Smooth muscle cell (in vitro differentiated cells): ENCODE measurements at regions not wholly inside any gene's neighbourhood (a gene's known extent, or its start where the extent isn't known, plus 50 kb on each side); places are given as distances from the start of the nearest gene placed in this dataset.

Experiments used
- DNase-seq: peaks from one replicate; lab custom pipeline; 2025; ENCODE audit not compliant: unreplicated experiment; lab: John Stamatoyannopoulos, UW
- H2AFZ ChIP-seq: fragments of 200-600 bp; sonication (generic); 2 replicates; pipeline ENCODE4 v1.6.0; 2016; ENCODE audit warnings: antibody characterized with exemption, low read depth, mild to moderate bottlenecking
- H3F3A ChIP-seq: fragments of 200-600 bp; sonication (generic); 2 replicates; pipeline ENCODE4 v1.6.0; 2017; ENCODE audit warnings: antibody characterized with exemption, low read depth
- H3K27ac ChIP-seq: fragments of 200-600 bp; sonication (generic); 2 replicates; pipeline ENCODE4 v1.5.1; 2016; ENCODE audit warnings: low read depth, mild to moderate bottlenecking
- H3K27me3 ChIP-seq: fragments of 200-600 bp; sonication (generic); 2 replicates; pipeline ENCODE4 v1.6.1; 2016; ENCODE audit warnings: low read depth, mild to moderate bottlenecking
- H3K36me3 ChIP-seq: fragments of 200-600 bp; sonication (generic); 2 replicates; pipeline ENCODE4 v1.5.1; 2016; ENCODE audit warnings: low read depth
- H3K4me1 ChIP-seq: fragments of 200-600 bp; sonication (generic); 2 replicates; pipeline ENCODE4 v1.5.1; 2016; ENCODE audit warnings: low read depth
- H3K4me2 ChIP-seq: fragments of 200-600 bp; sonication (generic); 2 replicates; pipeline ENCODE4 v1.6.0; 2016; ENCODE audit warnings: mild to moderate bottlenecking
- H3K4me3 ChIP-seq: fragments of 200-600 bp; sonication (generic); 2 replicates; pipeline ENCODE4 v1.5.1; 2016; ENCODE audit warnings: mild to moderate bottlenecking
- H3K79me2 ChIP-seq: fragments of 200-600 bp; sonication (generic); 2 replicates; pipeline ENCODE4 v1.6.0; 2016; ENCODE audit warnings: low read depth, mild to moderate bottlenecking
- H3K9ac ChIP-seq: fragments of 200-600 bp; sonication (generic); 2 replicates; pipeline ENCODE4 v1.6.0; 2016; ENCODE audit warnings: low read depth
- H3K9me3 ChIP-seq: fragments of 200-600 bp; sonication (generic); replicated peaks from 2 replicates; pipeline ENCODE4 v1.5.1; 2016; ENCODE audit warnings: low read depth
- H4K20me1 ChIP-seq: fragments of 200-600 bp; sonication (generic); 2 replicates; pipeline ENCODE4 v1.6.0; 2016; ENCODE audit warnings: low read depth
- WGBS: methylation state at CpG from one replicate; pipeline ENCODE4 v1.1.7; 2016; ENCODE audit warnings: low lambda C conversion rate; 5-methylcytosine and 5-hydroxymethylcytosine counted together
- TF ChIP-seq, protein P1 (sequence below): fragments of 200-600 bp; sonication (generic); IDR thresholded peaks from 2 replicates; pipeline ENCODE4 v1.5.1; 2017; ENCODE audit warnings: borderline replicate concordance, mild to moderate bottlenecking, antibody characterized with exemption; ENCODE audit not compliant: insufficient read depth, poor library complexity, severe bottlenecking

DNA sequence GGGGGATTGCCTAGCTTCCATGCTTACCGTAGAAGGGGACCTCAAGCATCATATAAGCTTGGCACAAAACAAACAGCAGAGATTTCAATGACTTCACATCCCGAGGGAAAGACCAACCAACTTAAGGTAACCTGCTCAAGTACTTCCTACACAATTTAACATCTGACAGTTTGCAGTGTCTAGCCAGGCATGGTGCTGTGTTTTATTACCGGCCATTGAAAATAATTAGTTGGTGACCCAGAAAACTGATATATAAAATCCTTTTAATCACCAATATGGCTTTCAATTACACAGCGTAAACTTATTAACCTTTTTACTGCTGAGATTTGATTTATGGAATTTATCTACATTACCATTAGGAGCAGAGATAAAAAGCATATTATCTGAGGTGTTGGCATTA, 268.3 kb downstream of the ARRDC4 start:
- no peak for DNase-seq
- Histone ChIP-seq H3K36me3 (no peaks in the 10 kb centered on the region), H4K20me1 (no peaks in the 10 kb centered on the region), H3K27me3 (peaks cover 7% of the 10 kb centered on the region), H3K4me3 (no peak overlapping the region), H3K4me2 (no peak overlapping the region), H3K9me3 (no peaks in the 10 kb centered on the region), H3K79me2 (no peaks in the 10 kb centered on the region), H3K27ac (no peak overlapping the region), H3K4me1 (no peaks in the 10 kb centered on the region), H3F3A (no peaks in the 10 kb centered on the region), H3K9ac (no peak overlapping the region), H2AFZ (no peak overlapping the region)
- TF ChIP-seq, protein P1, sequence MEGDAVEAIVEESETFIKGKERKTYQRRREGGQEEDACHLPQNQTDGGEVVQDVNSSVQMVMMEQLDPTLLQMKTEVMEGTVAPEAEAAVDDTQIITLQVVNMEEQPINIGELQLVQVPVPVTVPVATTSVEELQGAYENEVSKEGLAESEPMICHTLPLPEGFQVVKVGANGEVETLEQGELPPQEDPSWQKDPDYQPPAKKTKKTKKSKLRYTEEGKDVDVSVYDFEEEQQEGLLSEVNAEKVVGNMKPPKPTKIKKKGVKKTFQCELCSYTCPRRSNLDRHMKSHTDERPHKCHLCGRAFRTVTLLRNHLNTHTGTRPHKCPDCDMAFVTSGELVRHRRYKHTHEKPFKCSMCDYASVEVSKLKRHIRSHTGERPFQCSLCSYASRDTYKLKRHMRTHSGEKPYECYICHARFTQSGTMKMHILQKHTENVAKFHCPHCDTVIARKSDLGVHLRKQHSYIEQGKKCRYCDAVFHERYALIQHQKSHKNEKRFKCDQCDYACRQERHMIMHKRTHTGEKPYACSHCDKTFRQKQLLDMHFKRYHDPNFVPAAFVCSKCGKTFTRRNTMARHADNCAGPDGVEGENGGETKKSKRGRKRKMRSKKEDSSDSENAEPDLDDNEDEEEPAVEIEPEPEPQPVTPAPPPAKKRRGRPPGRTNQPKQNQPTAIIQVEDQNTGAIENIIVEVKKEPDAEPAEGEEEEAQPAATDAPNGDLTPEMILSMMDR: no peak
- WGBS: 85% methylated on average over 4 of the region's 4 CpGs

DNA sequence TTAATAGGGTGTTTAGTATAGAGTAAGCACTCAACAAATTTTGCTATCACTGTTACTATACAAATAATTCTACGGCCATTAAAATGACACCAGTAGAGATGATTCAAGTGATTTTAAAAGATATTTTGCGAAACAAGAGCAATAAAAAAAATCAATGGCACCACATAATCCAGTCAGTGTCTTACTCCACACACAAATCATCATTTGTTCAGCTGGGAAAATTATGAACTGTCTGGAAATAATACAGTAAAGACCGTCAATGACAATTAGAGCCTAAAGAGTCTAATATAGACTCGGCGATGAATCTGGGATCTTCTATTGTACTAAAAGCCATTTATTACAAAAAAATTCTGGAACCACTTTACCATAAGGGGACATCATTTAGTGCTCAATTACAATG, 270.5 kb downstream of the ARRDC4 start:
- TF ChIP-seq, protein P1: no peak
- 92% methylated on average over 5 of the region's 5 CpGs for WGBS
- H3K9ac ChIP-seq: no peak overlapping the region
- H3K4me2 ChIP-seq: no peak overlapping the region
- H3K9me3 ChIP-seq: no peaks in the 10 kb centered on the region
- H3K4me1 ChIP-seq: no peaks in the 10 kb centered on the region
- no peaks in the 10 kb centered on the region for H3K79me2 ChIP-seq
- DNase-seq: no peak
- H2AFZ ChIP-seq: no peak overlapping the region
- H3K4me3 ChIP-seq: no peak overlapping the region
- H3K36me3 ChIP-seq: no peaks in the 10 kb centered on the region
- no peaks in the 10 kb centered on the region for H3F3A ChIP-seq
- H3K27me3 ChIP-seq: peaks cover 7% of the 10 kb centered on the region
- peak overlapping the region; percentile 9 for H3K27ac ChIP-seq
- no peaks in the 10 kb centered on the region for H4K20me1 ChIP-seq

DNA sequence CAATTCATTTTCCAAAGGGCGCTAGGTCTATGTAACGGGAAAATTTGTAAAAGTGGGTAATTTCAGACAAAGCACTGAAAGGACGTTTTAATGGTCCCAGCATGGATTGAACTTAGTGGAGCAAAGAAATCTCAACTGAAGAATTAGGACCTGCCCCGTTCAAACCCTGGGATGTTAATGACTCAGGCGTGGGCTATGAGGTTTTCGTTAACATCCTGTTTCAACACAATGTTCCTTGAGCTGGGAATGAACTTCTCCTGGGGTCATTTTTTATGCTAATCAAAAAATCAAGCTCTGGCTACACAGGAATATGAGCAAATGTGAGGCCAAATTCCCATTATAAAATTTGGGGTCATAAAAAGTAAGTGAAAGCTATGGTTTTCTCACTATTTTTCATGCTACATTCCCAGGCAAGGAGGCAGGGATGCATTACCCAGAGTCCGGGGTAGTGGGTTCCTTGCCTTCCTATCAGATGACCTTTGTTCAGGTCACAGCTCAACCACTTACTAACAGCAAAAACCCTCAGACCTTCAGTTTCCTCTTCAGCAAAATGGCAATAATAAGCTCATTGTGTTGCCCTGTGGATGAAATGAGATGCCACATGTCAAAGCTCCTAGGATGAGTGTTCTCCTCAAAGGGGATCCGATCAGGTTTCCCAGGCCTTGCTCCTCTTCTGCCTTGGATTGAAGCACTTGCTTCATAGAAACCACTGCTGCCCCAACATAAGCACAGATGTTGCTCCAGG, 271.4 kb downstream of the ARRDC4 start:
- Histone ChIP-seq H3K79me2 (no peaks in the 10 kb centered on the region), H3K27me3 (peaks cover 7% of the 10 kb centered on the region), H4K20me1 (no peaks in the 10 kb centered on the region), H2AFZ (no peak overlapping the region), H3K4me1 (no peaks in the 10 kb centered on the region), H3F3A (no peaks in the 10 kb centered on the region), H3K9me3 (no peaks in the 10 kb centered on the region), H3K27ac (no peak overlapping the region), H3K9ac (no peak overlapping the region), H3K4me2 (no peak overlapping the region), H3K36me3 (no peaks in the 10 kb centered on the region), H3K4me3 (no peak overlapping the region)
- no peak for DNase-seq
- TF ChIP-seq, protein P1: no peak
- WGBS: 79% methylated on average over 8 of the region's 8 CpGs

DNA sequence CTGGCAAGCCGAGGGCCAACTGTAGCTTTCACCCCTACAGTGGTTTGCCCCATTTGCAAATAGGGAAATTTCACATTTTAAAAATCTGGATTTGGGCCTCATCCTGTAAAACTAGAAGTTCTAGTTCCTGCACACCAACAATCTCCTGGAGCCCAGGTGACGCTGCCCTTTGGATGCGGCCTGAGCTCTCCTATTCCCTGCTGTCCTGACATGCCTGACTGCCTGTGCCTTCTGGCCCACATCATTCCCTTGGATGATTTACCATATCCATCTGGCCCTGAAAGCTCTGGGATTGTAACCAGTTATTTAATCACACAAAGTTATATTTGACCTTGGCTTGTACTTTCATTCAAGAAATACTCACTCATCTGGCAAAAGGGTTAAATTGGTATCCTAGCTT, 272.3 kb downstream of the ARRDC4 start:
- Histone ChIP-seq H3K79me2 (no peaks in the 10 kb centered on the region), H3K4me1 (no peaks in the 10 kb centered on the region), H3K27me3 (no peaks in the 10 kb centered on the region), H3F3A (no peaks in the 10 kb centered on the region), H3K4me3 (no peak overlapping the region), H3K36me3 (no peaks in the 10 kb centered on the region), H3K9me3 (no peaks in the 10 kb centered on the region), H4K20me1 (no peaks in the 10 kb centered on the region), H3K4me2 (no peak overlapping the region), H3K27ac (no peak overlapping the region), H3K9ac (no peak overlapping the region), H2AFZ (no peak overlapping the region)
- TF ChIP-seq, protein P1: no peak
- no peak for DNase-seq
- WGBS: 87% methylated on average over 3 of the region's 3 CpGs
